DND-41 (cell line): ENCODE measurements at regions not wholly inside any gene's neighbourhood (a gene's known extent, or its start where the extent isn't known, plus 50 kb on each side); places are given as distances from the start of the nearest gene placed in this dataset.

Source experiments
- CTCF ChIP-seq: IDR thresholded peaks from 2 replicates; pipeline ENCODE4 v1.5.1; 2012; ENCODE audit warnings: borderline replicate concordance, low read length, moderate library complexity, mild to moderate bottlenecking; ENCODE audit not compliant: poor library complexity, severe bottlenecking; ENCODE audit errors: extremely low read depth
- EZH2 ChIP-seq: IDR thresholded peaks from 3 replicates; pipeline ENCODE4 v1.6.1; 2012; ENCODE audit warnings: borderline replicate concordance, low read depth, mild to moderate bottlenecking, moderate library complexity, low read length, inconsistent platforms; ENCODE audit not compliant: severe bottlenecking

- TF ChIP-seq CTCF = no peak
- no peak for TF ChIP-seq EZH2
Observed at GRCh38 chr3:24834442-24834841, 339.8 kb upstream of the THRB start.
